ENCODE measurements at regions not wholly inside any gene's neighbourhood (a gene's known extent, or its start where the extent isn't known, plus 50 kb on each side); places are given as distances from the start of the nearest gene placed in this dataset.

DNA sequence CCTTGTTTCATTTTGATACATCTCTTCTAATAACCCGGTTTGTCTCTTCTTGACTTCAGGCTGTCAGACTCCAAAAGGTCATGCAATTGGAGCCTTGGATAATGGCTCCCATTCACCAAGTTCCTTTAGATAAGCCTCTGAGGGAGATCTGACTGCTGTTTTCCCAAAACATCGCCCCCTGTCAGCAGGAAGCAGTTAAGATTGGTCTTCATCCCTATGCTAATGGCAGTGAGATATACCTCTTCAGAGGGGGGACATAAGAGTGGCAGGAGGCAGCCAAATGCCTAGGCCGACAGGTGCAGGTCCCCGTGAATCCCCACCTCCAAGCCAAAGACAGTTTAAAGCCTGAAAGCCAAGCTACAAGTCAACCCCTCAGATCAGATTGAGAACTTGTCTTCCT, 144.6 kb downstream of the WDR11 start:
- no peak overlapping the region for H3K4me3 ChIP-seq (ENCODE audit: insufficient read length, low read depth)
- H3K27me3 ChIP-seq (ENCODE audit: insufficient read depth, insufficient read length), result no peaks in the 10 kb centered on the region
- H3K9me3 ChIP-seq (ENCODE audit: insufficient read depth, low read length), result peaks cover 25% of the 10 kb centered on the region
- H3K4me1 ChIP-seq (ENCODE audit: insufficient read depth, insufficient read length), result peaks cover 2% of the 10 kb centered on the region
- no peak overlapping the region for H3K9ac ChIP-seq (ENCODE audit: insufficient read length, low read depth)
- H3K36me3 ChIP-seq (ENCODE audit: insufficient read depth, insufficient read length, low read length), result no peaks in the 10 kb centered on the region
- TF ChIP-seq SUZ12 (IDR thresholded peaks at IDR 0.05; ENCODE audit: extremely low read depth, insufficient read depth, insufficient read length), result no peak
- no peak for TF ChIP-seq ZNF274 (IDR thresholded peaks at IDR 0.05; ENCODE audit: low read depth, low read length)
- no peak for TF ChIP-seq YY1 (IDR thresholded peaks at IDR 0.05; ENCODE audit: insufficient read depth, insufficient read length)
- no peak for DNase-seq (ENCODE audit: low read depth, low spot score)

DNA sequence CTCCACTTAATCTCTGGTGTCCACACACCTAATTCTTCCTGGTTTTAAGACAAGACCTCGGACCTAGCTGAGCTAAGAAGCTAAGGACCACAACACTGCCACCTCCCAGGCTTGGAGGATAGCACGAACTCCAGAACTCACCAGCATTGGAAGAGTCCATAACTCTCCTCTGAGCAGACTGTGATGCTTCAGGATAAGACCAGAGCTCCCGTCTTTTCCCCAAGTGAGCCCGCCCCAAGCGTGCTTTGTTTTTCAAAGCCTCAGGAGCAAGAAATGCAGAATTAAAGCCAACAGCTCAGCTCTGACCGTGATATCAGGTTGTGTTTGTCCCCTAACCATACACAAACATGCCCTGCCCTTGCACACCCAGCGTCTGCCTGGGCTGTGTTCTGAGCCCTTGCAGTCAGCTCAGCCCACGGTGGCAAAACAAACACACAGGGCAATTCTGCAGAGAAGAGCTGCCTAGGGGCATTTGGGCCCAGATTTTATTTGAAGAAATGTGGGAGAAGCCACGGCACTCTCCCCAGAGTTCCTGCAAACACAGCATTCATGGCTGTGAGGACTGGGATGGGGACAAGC, 145.4 kb downstream of the WDR11 start:
- no peaks in the 10 kb centered on the region for H3K36me3 ChIP-seq (ENCODE audit: insufficient read depth, insufficient read length, low read length)
- no peak for TF ChIP-seq SUZ12 (IDR thresholded peaks at IDR 0.05; ENCODE audit: extremely low read depth, insufficient read depth, insufficient read length)
- no peak for TF ChIP-seq YY1 (IDR thresholded peaks at IDR 0.05; ENCODE audit: insufficient read depth, insufficient read length)
- TF ChIP-seq ZNF274 (IDR thresholded peaks at IDR 0.05; ENCODE audit: low read depth, low read length), result no peak
- H3K9ac ChIP-seq (ENCODE audit: insufficient read length, low read depth), result no peak overlapping the region
- H3K9me3 ChIP-seq (ENCODE audit: insufficient read depth, low read length), result peaks cover 18% of the 10 kb centered on the region
- DNase-seq (ENCODE audit: low read depth, low spot score), result no peak
- H3K4me1 ChIP-seq (ENCODE audit: insufficient read depth, insufficient read length), result no peaks in the 10 kb centered on the region
- no peaks in the 10 kb centered on the region for H3K27me3 ChIP-seq (ENCODE audit: insufficient read depth, insufficient read length)
- no peak overlapping the region for H3K4me3 ChIP-seq (ENCODE audit: insufficient read length, low read depth)

DNA sequence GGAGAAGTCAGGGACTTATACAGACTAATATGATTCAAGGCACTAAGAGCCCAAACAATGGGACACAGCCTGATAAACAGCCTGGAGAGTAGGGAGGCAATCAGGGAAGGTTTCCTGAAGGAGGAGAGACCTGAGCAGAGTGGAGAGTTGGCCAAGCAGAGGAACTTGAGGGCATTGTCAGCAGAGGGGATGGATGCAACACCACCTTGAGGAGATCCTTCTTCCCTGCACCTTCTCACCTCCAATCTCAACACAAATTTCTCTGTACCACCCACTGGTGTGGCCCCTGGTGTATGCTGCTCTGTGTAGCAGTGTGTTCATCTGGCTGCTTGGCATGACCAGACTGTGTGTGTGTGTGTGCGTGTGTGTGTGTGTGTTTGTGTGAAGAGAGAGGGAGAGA, 146.2 kb downstream of the WDR11 start:
- Histone ChIP-seq H3K36me3 (ENCODE audit: insufficient read depth, insufficient read length, low read length) (no peaks in the 10 kb centered on the region), H3K27me3 (ENCODE audit: insufficient read depth, insufficient read length) (no peaks in the 10 kb centered on the region), H3K9ac (ENCODE audit: insufficient read length, low read depth) (no peak overlapping the region), H3K4me3 (ENCODE audit: insufficient read length, low read depth) (no peak overlapping the region), H3K4me1 (ENCODE audit: insufficient read depth, insufficient read length) (no peaks in the 10 kb centered on the region), H3K9me3 (ENCODE audit: insufficient read depth, low read length) (peaks cover 10% of the 10 kb centered on the region)
- TF ChIP-seq ZNF274 (IDR thresholded peaks at IDR 0.05; ENCODE audit: low read depth, low read length), result no peak
- no peak for TF ChIP-seq SUZ12 (IDR thresholded peaks at IDR 0.05; ENCODE audit: extremely low read depth, insufficient read depth, insufficient read length)
- TF ChIP-seq YY1 (IDR thresholded peaks at IDR 0.05; ENCODE audit: insufficient read depth, insufficient read length), result no peak
- DNase-seq (ENCODE audit: low read depth, low spot score), result no peak

DNA sequence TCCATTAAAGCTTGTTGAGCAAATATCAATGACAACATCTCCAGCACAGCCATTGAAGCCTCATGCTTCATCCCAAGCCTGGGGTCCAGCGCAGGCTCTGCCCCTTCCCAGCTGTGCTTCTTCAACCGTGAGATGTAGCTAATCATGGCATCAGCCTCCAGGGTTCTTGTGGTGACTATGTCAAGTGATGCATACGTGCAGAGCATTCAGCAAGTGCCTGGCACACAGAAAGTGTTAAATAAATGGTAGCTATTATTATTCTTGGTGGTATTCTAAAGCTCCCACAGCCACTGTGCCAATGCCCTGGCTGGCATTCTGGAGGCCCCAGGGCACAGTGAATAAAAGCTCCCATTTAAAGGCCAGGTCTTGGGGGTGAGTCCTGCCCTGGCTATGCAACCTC, 146.6 kb downstream of the WDR11 start:
- DNase-seq (ENCODE audit: low read depth, low spot score), result no peak
- no peak for TF ChIP-seq SUZ12 (IDR thresholded peaks at IDR 0.05; ENCODE audit: extremely low read depth, insufficient read depth, insufficient read length)
- no peak for TF ChIP-seq ZNF274 (IDR thresholded peaks at IDR 0.05; ENCODE audit: low read depth, low read length)
- TF ChIP-seq YY1 (IDR thresholded peaks at IDR 0.05; ENCODE audit: insufficient read depth, insufficient read length), result no peak
- Histone ChIP-seq H3K27me3 (ENCODE audit: insufficient read depth, insufficient read length) (no peaks in the 10 kb centered on the region), H3K4me1 (ENCODE audit: insufficient read depth, insufficient read length) (no peaks in the 10 kb centered on the region), H3K36me3 (ENCODE audit: insufficient read depth, insufficient read length, low read length) (no peaks in the 10 kb centered on the region), H3K4me3 (ENCODE audit: insufficient read length, low read depth) (no peak overlapping the region), H3K9ac (ENCODE audit: insufficient read length, low read depth) (no peak overlapping the region), H3K9me3 (ENCODE audit: insufficient read depth, low read length) (peaks cover 10% of the 10 kb centered on the region)

DNA sequence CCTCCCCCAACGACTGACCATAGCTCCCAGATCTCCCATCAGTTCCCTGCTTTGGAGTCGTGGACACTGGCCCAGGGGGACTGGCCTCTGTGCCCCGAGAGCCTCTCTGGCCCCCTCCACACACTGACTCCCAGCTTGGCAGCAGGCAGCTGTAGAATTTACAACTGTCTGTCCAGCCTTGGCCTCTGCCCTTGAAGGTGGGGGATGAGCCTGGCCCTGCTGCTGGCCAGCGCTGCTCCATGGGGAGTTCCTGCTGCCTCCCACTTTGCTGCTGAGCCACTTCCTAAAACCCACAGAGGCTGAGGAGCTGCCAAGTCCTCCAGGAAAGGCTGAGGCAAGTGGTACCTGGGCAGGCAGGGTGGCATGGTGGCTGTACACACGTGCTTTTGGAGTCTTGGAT, 147.1 kb downstream of the WDR11 start:
- H3K27me3 ChIP-seq (ENCODE audit: insufficient read depth, insufficient read length), result no peaks in the 10 kb centered on the region
- H3K4me3 ChIP-seq (ENCODE audit: insufficient read length, low read depth), result no peak overlapping the region
- no peaks in the 10 kb centered on the region for H3K36me3 ChIP-seq (ENCODE audit: insufficient read depth, insufficient read length, low read length)
- peaks cover 7% of the 10 kb centered on the region; the same call in 1 of the 2 replicates for H3K9me3 ChIP-seq (ENCODE audit: insufficient read depth, low read length)
- no peak for TF ChIP-seq YY1 (IDR thresholded peaks at IDR 0.05; ENCODE audit: insufficient read depth, insufficient read length)
- no peak for TF ChIP-seq ZNF274 (IDR thresholded peaks at IDR 0.05; ENCODE audit: low read depth, low read length)
- no peak for TF ChIP-seq SUZ12 (IDR thresholded peaks at IDR 0.05; ENCODE audit: extremely low read depth, insufficient read depth, insufficient read length)
- H3K4me1 ChIP-seq (ENCODE audit: insufficient read depth, insufficient read length), result no peaks in the 10 kb centered on the region
- DNase-seq (ENCODE audit: low read depth, low spot score), result no peak
- no peak overlapping the region for H3K9ac ChIP-seq (ENCODE audit: insufficient read length, low read depth)

DNA sequence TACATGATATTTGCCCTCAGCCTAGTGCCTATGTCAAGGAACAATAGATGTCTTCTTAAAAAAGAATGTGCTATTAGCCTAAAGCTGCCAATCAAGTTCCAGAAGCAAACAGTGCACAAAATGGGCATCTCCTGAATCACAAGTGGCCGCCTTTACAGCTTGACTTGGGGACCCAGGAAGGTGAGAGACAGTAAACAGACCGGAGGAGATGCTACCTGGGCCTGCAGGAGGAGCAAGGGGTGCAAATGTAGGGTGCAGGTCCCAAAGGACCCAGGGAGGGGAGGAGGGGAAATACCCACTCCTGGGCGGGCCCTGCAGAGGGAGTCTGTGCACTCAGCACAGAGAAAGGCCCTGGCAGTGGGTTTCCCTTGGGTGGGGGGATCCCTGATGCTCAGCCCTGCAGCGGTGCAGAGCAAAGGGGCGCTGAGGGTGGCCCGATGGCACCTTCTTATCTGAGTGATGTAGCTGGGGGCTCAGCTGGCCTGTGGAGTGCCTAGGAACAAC, 147.7 kb downstream of the WDR11 start:
- no peaks in the 10 kb centered on the region for H3K4me1 ChIP-seq (ENCODE audit: insufficient read depth, insufficient read length)
- TF ChIP-seq SUZ12 (IDR thresholded peaks at IDR 0.05; ENCODE audit: extremely low read depth, insufficient read depth, insufficient read length) (no peak), ZNF274 (IDR thresholded peaks at IDR 0.05; ENCODE audit: low read depth, low read length) (no peak), YY1 (IDR thresholded peaks at IDR 0.05; ENCODE audit: insufficient read depth, insufficient read length) (no peak)
- DNase-seq (ENCODE audit: low read depth, low spot score), result no peak
- H3K36me3 ChIP-seq (ENCODE audit: insufficient read depth, insufficient read length, low read length), result no peaks in the 10 kb centered on the region
- no peaks in the 10 kb centered on the region for H3K27me3 ChIP-seq (ENCODE audit: insufficient read depth, insufficient read length)
- peaks cover 4% of the 10 kb centered on the region; the same call in 1 of the 2 replicates for H3K9me3 ChIP-seq (ENCODE audit: insufficient read depth, low read length)
- H3K4me3 ChIP-seq (ENCODE audit: insufficient read length, low read depth), result no peak overlapping the region
- H3K9ac ChIP-seq (ENCODE audit: insufficient read length, low read depth), result no peak overlapping the region

DNA sequence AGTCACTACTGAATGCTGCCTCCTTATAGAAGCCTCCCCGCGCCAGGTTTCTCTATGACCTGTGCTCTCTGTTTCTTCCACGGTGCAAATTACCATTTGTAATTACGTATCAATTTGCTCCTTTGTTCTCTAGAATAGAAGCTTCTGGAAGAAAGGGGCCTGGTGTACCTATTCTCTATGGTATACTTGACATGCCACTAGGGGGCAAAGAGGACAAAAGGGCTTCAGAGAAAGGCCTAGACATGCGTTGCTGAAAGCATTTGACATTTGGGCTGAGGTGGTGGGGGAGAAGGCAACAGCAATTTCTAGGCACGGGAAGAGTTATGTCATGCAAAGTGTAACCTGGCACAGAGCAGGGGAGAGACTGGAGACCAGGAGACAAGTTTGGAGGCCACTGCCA, 148.7 kb downstream of the WDR11 start:
- H3K9ac ChIP-seq (ENCODE audit: insufficient read length, low read depth), result no peak overlapping the region
- TF ChIP-seq ZNF274 (IDR thresholded peaks at IDR 0.05; ENCODE audit: low read depth, low read length), result no peak
- no peak for TF ChIP-seq SUZ12 (IDR thresholded peaks at IDR 0.05; ENCODE audit: extremely low read depth, insufficient read depth, insufficient read length)
- no peak for TF ChIP-seq YY1 (IDR thresholded peaks at IDR 0.05; ENCODE audit: insufficient read depth, insufficient read length)
- no peaks in the 10 kb centered on the region for H3K36me3 ChIP-seq (ENCODE audit: insufficient read depth, insufficient read length, low read length)
- no peak for DNase-seq (ENCODE audit: low read depth, low spot score)
- H3K4me1 ChIP-seq (ENCODE audit: insufficient read depth, insufficient read length), result no peaks in the 10 kb centered on the region
- H3K9me3 ChIP-seq (ENCODE audit: insufficient read depth, low read length), result peaks cover 4% of the 10 kb centered on the region
- H3K4me3 ChIP-seq (ENCODE audit: insufficient read length, low read depth), result no peak overlapping the region
- no peaks in the 10 kb centered on the region for H3K27me3 ChIP-seq (ENCODE audit: insufficient read depth, insufficient read length)
